Activated CD4-positive, alpha-beta T cell treated with anti-CD3 and anti-CD28 coated beads, Interleukin-2, amount 10 ng/mL, durations not matched to agents 24 days and 14 days (primary cell): ENCODE measurements at regions not wholly inside any gene's neighbourhood (a gene's known extent, or its start where the extent isn't known, plus 50 kb on each side); places are given as distances from the start of the nearest gene placed in this dataset.
A peak's percentile ranks its signal among the peaks of the same experiment; 100 is the strongest.
"Not testable (repeated sequence)": the region's sequence is repeated elsewhere in the genome, so short reads cannot be mapped to it uniquely, and the experiment has no call there.

Experiments
- DNase-seq: peaks from one replicate; pipeline ENCODE4 v3.0.0; 2022
- H3K27ac Mint-ChIP-seq: one replicate; pipeline ENCODE4 v1.8.0; 2022; ENCODE audit warnings: mild to moderate bottlenecking, mixed read lengths
- H3K27me3 Mint-ChIP-seq: one replicate; pipeline ENCODE4 v1.8.0; 2022; ENCODE audit warnings: mixed read lengths
- H3K36me3 Mint-ChIP-seq: one replicate; pipeline ENCODE4 v1.8.0; 2022; ENCODE audit warnings: low read depth, mild to moderate bottlenecking, mixed read lengths
- H3K4me1 Mint-ChIP-seq: one replicate; pipeline ENCODE4 v1.8.0; 2021; ENCODE audit warnings: mixed read lengths
- H3K4me3 Mint-ChIP-seq: one replicate; pipeline ENCODE4 v1.8.0; 2022; ENCODE audit warnings: mild to moderate bottlenecking, moderate library complexity, mixed read lengths
- H3K9me3 Mint-ChIP-seq: one replicate; pipeline ENCODE4 v1.8.0; 2021; ENCODE audit warnings: mixed read lengths
- intact Hi-C: fragments of 100-400 bp; cut with micrococcal nuclease; formaldehyde crosslinking; loops from one replicate; pipeline ENCODE4 v1.15.1; 2023

DNA sequence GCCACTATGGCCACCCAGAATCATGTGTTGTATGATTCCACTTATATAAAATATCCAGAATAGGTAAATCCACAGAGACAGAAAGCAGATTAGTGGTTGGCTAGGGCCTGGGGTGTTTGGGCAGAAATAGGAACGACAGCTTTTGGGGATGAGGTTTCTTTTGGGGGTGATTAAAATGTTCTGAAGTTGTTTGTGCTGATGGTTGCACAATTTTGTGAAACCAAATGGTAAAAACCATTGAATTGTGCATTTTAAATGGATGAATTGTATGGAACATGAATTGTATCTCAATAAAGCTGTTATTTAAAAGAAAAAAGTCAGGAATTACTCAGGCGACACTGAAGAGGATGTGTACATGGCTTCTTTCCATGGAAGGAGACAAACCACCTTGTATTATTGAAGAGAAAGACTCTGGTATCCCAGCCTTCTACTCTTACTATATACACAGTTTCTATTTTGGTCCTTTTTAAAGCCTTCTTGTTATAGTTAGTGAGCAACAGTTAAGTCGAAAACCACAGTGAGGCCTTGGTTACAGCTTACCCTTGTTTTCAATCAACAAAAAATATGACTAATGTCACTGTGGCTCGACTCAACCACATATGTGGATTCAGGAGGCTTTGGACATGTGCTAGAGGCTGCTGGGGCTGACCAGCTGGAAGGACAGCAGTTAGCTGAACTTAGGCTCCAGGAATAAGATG lies 57.1 kb upstream of the KMT2E start:
- Mint-ChIP-seq H3K27me3 (no peaks in the 10 kb centered on the region), H3K9me3 (peaks cover 3% of the 10 kb centered on the region), H3K4me1 (peaks cover 50% of the 10 kb centered on the region), H3K36me3 (peaks cover 55% of the 10 kb centered on the region), H3K4me3 (peak overlapping the region; percentile 72), H3K27ac (peak overlapping the region; percentile 100)
- peak; percentile 88 for DNase-seq
- intact Hi-C loops: loop anchor here (1.0 to 2.0 kb wide), 4 partner anchors 12 to 342 kb away; no protein-coding TSS in a partner anchor

GRCh38 chr7:104958371-104958865 lies 55.6 kb upstream of the KMT2E start:
- intact Hi-C loops: no loop called here
- peaks cover 3% of the 10 kb centered on the region for H3K9me3 Mint-ChIP-seq
- peaks cover 57% of the 10 kb centered on the region for H3K36me3 Mint-ChIP-seq
- peaks cover 58% of the 10 kb centered on the region for H3K4me1 Mint-ChIP-seq
- no peak overlapping the region for H3K4me3 Mint-ChIP-seq
- H3K27me3 Mint-ChIP-seq: no peaks in the 10 kb centered on the region
- H3K27ac Mint-ChIP-seq: peak overlapping the region; percentile 70
- DNase-seq: no peak

DNA sequence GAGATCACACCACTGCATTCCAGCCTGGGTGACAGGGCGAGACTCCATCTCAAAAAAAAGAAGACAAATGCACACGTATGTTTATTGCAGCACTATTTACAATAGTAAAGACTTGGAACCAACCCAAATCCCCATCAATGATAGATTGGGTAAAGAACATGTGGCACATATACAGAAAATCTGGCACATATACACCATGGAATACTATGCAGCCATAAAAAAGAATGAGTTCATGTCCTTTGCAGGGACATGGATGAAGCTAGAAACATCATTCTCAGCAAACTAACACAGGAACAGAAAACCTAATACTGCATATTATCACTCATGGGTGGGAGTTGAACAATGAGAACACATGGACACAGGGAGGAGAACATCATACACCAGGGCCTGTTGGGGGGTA lies 54.5 kb upstream of the KMT2E start:
- H3K4me1 Mint-ChIP-seq: peaks cover 55% of the 10 kb centered on the region
- H3K4me3 Mint-ChIP-seq, H3K27me3 Mint-ChIP-seq, H3K9me3 Mint-ChIP-seq, intact Hi-C loops, DNase-seq: not testable (repeated sequence)
- peaks cover 63% of the 10 kb centered on the region for H3K36me3 Mint-ChIP-seq
- H3K27ac Mint-ChIP-seq: peak overlapping the region; percentile 66

DNA sequence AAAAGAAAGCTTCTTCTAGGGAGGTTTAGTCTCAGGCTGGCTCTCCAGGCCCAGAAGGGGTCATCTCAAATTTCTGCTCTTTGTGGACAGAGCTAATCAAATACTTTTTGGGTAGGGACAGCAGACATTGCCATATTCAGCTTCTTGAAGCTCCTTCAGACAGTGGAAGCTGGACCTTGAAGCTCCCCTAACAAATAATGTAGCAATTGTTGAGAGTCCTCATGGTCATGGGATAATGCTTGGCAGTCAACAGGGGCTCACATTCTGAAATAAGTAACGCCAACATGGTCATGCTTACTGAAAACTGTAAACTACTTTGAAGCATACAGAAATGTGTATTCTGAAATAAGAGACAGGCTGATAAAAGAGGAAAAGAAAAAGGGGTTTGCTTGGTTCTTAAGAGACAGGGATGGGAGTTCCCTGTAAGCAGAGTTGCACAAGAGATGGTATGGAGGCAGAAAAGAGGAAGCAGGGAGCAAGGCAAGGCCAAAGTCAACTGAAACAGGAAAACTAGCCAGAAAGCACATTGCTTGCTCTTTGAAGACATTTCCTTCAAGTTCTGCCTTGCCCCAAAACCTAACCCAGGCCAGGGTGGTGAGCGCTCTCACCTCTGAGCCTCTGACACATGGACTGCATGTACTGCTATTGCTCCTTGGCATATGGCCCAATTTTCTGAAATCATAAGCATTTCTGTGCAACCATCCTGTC lies 53.1 kb upstream of the KMT2E start:
- peaks cover 71% of the 10 kb centered on the region for H3K36me3 Mint-ChIP-seq
- H3K4me1 Mint-ChIP-seq: peaks cover 50% of the 10 kb centered on the region
- peak overlapping the region; percentile 54 for H3K27ac Mint-ChIP-seq
- no peak for DNase-seq
- no peak overlapping the region for H3K4me3 Mint-ChIP-seq
- H3K9me3 Mint-ChIP-seq: peaks cover 3% of the 10 kb centered on the region
- intact Hi-C loops: no loop called here
- H3K27me3 Mint-ChIP-seq: no peaks in the 10 kb centered on the region

- no peak overlapping the region for H3K4me3 Mint-ChIP-seq
- H3K36me3 Mint-ChIP-seq: peaks cover 67% of the 10 kb centered on the region
- H3K4me1 Mint-ChIP-seq: peaks cover 42% of the 10 kb centered on the region
- no peaks in the 10 kb centered on the region for H3K27me3 Mint-ChIP-seq
- H3K9me3 Mint-ChIP-seq: peaks cover 3% of the 10 kb centered on the region
- intact Hi-C loops: no loop called here
- DNase-seq: no peak
- peak overlapping the region; percentile 41 for H3K27ac Mint-ChIP-seq
These were observed 52.2 kb upstream of the KMT2E start for GRCh38 chr7:104961821-104962220.

DNA sequence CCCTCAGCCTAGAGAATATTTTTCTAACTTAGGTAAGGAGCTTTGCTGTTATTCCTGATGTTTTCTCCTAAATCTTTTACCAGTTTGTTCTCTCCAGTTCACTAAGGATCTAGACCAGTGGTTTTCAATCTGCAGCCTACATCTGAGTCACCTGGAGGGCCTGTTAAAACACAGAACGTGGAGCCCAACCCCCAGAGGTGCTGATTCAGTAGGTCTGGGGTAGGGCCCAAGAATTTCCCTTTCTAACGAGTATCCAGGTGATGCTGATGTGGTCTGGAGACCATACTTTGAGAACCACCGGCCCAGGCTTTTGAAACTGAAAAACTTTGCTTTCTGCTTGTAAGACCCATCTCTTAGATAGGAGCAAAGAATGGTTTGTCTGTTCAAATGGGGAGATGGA lies 51.2 kb upstream of the KMT2E start:
- peak overlapping the region; percentile 83 for H3K27ac Mint-ChIP-seq
- H3K27me3 Mint-ChIP-seq: no peaks in the 10 kb centered on the region
- H3K9me3 Mint-ChIP-seq: peaks cover 3% of the 10 kb centered on the region
- intact Hi-C loops: no loop called here
- peaks cover 37% of the 10 kb centered on the region for H3K4me1 Mint-ChIP-seq
- no peak overlapping the region for H3K4me3 Mint-ChIP-seq
- H3K36me3 Mint-ChIP-seq: peaks cover 70% of the 10 kb centered on the region
- DNase-seq: no peak

- Mint-ChIP-seq H3K9me3 (peaks cover 3% of the 10 kb centered on the region), H3K4me3 (no peak overlapping the region), H3K4me1 (peaks cover 39% of the 10 kb centered on the region), H3K27me3 (no peaks in the 10 kb centered on the region), H3K27ac (peak overlapping the region; percentile 59), H3K36me3 (peaks cover 72% of the 10 kb centered on the region)
- no peak for DNase-seq
- intact Hi-C loops: no loop called here
These were observed 50.5 kb upstream of the KMT2E start for GRCh38 chr7:104963378-104963990.

DNA sequence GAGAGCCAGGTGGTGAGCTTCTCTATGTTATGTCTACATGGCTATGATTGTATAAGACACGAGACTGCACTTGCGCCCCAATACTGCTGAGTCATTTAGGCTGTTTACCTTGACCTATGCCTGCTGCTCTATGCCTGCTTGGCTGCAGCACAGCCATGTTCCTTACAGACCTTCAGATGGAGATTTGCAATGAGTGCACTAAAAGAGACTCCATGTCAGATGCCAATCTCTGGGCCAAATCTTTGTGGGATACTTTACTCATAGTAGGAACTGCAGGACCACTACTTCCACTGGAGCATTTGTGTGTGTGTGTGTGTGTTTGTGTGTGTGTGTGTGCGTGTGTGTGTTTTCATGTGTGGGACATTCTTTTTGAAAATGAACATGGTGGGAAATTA lies 50.0 kb upstream of the KMT2E start:
- Mint-ChIP-seq H3K4me1 (peaks cover 35% of the 10 kb centered on the region), H3K27me3 (no peaks in the 10 kb centered on the region), H3K36me3 (peaks cover 66% of the 10 kb centered on the region), H3K9me3 (no peaks in the 10 kb centered on the region), H3K27ac (peak overlapping the region; percentile 59), H3K4me3 (no peak overlapping the region)
- no peak for DNase-seq
- intact Hi-C loops: no loop called here
